Lower lobe of right lung (tissue), 2 donors: ENCODE measurements at regions not wholly inside any gene's neighbourhood (a gene's known extent, or its start where the extent isn't known, plus 50 kb on each side); places are given as distances from the start of the nearest gene placed in this dataset.

Source experiments
- ATAC-seq, 2 donors: fragments of 200-7000 bp; cut with Tn5 transposase; one replicate each; pipeline ENCODE4 v1.9.1; 2020 to 2022; ENCODE audit warnings: mild to moderate bottlenecking in 2 of 2, moderate library complexity in 2 of 2
- DNase-seq: peaks from one replicate; pipeline ENCODE4 v3.0.0-alpha.2; 2020
- H3K27ac ChIP-seq: fragments of 200-600 bp; one replicate; pipeline ENCODE4 v1.8.0; 2022
- H3K27me3 ChIP-seq: fragments of 200-600 bp; one replicate; pipeline ENCODE4 v1.8.0; 2022; ENCODE audit warnings: low read depth
- H3K36me3 ChIP-seq: fragments of 200-600 bp; one replicate; pipeline ENCODE4 v1.8.0; 2022; ENCODE audit warnings: mild to moderate bottlenecking
- H3K4me1 ChIP-seq: fragments of 200-600 bp; one replicate; pipeline ENCODE4 v1.8.0; 2022
- H3K4me3 ChIP-seq: fragments of 200-600 bp; one replicate; pipeline ENCODE4 v1.8.0; 2022; ENCODE audit warnings: mild to moderate bottlenecking
- H3K9me3 ChIP-seq: fragments of 200-600 bp; one replicate; pipeline ENCODE4 v1.8.0; 2022
- intact Hi-C: fragments of 100-400 bp; cut with DNase I; formaldehyde crosslinking; loops from one replicate; pipeline ENCODE4 v1.11.0; 2022
- TF ChIP-seq, protein P1 (sequence below): fragments of 200-600 bp; IDR thresholded peaks from one replicate; pipeline ENCODE4 v1.8.0; 2022; ENCODE audit warnings: antibody characterized with exemption, mild to moderate bottlenecking
- donor health status: DM: no; HTN: yes; CAD: no; lungs with severe emphysema.

DNA sequence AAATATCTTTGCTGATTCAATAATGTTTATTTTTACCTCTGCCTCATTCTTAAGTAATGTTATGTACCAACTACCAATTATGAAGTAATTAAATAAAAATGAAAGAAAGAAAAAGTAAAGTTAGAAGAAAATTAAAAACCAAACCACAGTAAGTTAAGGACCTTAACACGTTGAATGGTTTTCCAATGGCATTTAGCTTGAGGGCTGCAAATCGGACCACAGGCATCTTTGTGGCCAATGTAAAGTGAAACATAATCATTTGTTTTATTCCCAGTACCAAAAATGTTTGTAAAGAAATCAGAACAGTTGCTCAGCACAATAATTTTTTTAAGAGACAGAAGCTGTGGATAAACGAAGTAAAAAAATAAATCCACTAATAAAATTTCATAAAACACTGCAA lies 1455.5 kb upstream of the ZEB2 start:
- TF ChIP-seq, protein P1, sequence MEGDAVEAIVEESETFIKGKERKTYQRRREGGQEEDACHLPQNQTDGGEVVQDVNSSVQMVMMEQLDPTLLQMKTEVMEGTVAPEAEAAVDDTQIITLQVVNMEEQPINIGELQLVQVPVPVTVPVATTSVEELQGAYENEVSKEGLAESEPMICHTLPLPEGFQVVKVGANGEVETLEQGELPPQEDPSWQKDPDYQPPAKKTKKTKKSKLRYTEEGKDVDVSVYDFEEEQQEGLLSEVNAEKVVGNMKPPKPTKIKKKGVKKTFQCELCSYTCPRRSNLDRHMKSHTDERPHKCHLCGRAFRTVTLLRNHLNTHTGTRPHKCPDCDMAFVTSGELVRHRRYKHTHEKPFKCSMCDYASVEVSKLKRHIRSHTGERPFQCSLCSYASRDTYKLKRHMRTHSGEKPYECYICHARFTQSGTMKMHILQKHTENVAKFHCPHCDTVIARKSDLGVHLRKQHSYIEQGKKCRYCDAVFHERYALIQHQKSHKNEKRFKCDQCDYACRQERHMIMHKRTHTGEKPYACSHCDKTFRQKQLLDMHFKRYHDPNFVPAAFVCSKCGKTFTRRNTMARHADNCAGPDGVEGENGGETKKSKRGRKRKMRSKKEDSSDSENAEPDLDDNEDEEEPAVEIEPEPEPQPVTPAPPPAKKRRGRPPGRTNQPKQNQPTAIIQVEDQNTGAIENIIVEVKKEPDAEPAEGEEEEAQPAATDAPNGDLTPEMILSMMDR: no peak
- Histone ChIP-seq H3K36me3 (no peaks in the 10 kb centered on the region), H3K27me3 (no peaks in the 10 kb centered on the region), H3K9me3 (no peaks in the 10 kb centered on the region), H3K27ac (no peak overlapping the region), H3K4me3 (no peak overlapping the region), H3K4me1 (no peaks in the 10 kb centered on the region)
- DNase-seq (no peak), ATAC-seq (no peak)
- intact Hi-C loops: no loop called here

DNA sequence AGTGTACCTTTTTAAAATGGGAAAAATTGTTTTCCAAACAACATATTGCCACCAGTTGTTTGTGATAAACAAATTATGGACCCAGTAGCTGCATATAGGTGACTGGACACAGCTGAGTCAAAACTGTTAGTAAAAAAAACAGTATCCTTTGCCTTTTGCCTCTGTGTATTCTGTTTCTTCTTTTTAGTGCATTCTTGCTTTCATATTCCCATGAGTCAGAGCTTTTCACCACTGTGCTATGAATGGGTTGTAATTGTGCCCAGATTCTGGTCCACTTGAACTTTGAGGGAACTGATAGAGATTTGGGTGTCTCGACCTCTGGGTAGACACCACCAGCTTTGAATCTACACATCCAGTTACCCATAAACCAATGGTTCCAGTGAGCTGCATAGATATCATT lies 1441.9 kb upstream of the ZEB2 start:
- H3K4me1 ChIP-seq: no peaks in the 10 kb centered on the region
- H3K4me3 ChIP-seq: no peak overlapping the region
- TF ChIP-seq, protein P1: no peak
- no peaks in the 10 kb centered on the region for H3K36me3 ChIP-seq
- intact Hi-C loops: no loop called here
- ATAC-seq (no peak), DNase-seq (no peak)
- H3K27ac ChIP-seq: no peak overlapping the region
- no peaks in the 10 kb centered on the region for H3K9me3 ChIP-seq
- no peaks in the 10 kb centered on the region for H3K27me3 ChIP-seq

DNA sequence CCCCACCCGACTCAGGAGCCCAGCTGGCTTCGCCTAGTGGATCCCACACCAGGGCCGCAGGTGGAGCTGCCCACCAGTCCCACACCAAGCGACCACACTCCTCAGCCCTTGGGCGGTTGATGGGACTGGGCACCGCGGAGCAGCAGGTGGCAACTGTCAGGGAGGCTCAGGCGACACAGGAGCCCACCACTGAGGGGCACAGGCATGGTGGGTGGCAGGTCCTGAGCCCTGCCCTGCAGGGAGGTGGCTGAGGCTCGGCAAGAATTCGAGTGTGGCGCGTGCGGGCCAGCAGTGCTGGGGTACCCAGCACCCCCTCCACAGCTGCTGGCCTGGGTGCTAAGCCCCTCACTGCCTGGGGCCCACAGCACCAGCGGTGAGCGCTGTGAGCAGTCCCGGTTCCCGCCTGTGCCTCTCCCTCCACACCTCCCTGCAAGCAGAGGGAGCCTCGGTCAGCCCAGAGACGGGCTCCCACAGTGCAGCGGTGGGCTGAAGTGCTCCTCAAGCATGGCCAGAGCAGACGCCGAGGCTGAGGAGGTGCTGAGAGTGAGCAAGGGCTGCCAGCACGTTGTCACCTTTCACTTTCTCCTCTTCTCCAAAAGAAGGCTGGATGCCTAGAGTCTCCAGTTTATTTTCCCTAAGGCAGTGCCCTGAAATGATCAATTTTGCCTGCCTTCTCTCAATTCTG lies 1440.7 kb upstream of the ZEB2 start:
- TF ChIP-seq, protein P1: no peak

DNA sequence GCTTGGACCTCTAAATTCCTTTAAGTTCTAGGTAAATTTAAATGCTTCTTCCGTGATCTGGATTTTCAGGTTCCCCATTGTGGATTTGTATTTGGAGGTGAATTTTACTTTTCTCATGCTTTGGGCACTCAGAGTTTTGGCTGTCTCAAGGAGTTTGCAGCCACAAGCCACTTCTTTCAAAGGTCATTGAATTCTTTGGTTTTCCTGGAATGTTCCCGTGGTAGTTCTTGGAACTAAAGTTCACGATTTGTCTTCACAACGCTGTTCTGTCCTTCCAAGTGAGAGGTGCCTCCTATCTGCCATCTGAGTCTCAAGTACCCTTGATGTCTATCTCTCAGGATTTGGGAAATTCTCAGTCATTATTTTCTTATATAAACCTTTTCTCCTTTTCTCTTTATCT lies 1438.7 kb upstream of the ZEB2 start:
- intact Hi-C loops: no loop called here

More for the DNA sequence above, 1440.7 kb upstream of the ZEB2 start:
- Histone ChIP-seq H3K9me3 (no peaks in the 10 kb centered on the region), H3K4me1 (no peaks in the 10 kb centered on the region), H3K4me3 (no peak overlapping the region), H3K27me3 (no peaks in the 10 kb centered on the region), H3K36me3 (no peaks in the 10 kb centered on the region), H3K27ac (no peak overlapping the region)
- ATAC-seq: peak in 1 of 2 donors; percentile 34
- intact Hi-C loops: no loop called here
- no peak for DNase-seq

DNA sequence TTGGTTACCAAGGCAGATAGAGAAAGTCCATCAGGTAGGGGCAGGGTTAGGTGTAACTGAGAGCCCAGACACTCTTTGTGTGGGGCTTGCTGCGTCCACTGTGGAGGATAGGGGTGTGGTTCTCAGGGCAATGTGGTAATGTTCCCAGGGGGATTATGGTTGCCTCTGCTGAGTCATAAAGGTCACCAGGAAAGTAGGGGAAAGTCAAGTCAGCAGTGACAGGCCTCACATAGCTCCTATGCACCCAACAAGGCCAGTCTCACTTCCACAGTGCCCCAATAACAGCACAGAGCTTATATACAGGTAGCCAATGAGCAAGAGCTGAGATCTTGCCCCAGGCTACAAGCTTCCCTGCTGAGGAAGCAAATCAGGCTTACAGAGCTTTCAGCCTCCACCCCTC lies 1438.0 kb upstream of the ZEB2 start:
- intact Hi-C loops: no loop called here
- DNase-seq (no peak), ATAC-seq (no peak)
- H3K27ac ChIP-seq: no peak overlapping the region
- H3K9me3 ChIP-seq: no peaks in the 10 kb centered on the region
- no peaks in the 10 kb centered on the region for H3K4me1 ChIP-seq
- H3K27me3 ChIP-seq: no peaks in the 10 kb centered on the region
- H3K36me3 ChIP-seq: no peaks in the 10 kb centered on the region
- H3K4me3 ChIP-seq: no peak overlapping the region
- TF ChIP-seq, protein P1: no peak

More for the DNA sequence above, 1438.7 kb upstream of the ZEB2 start:
- no peak overlapping the region for H3K4me3 ChIP-seq
- TF ChIP-seq, protein P1: no peak
- no peaks in the 10 kb centered on the region for H3K9me3 ChIP-seq
- no peaks in the 10 kb centered on the region for H3K27me3 ChIP-seq
- H3K36me3 ChIP-seq: no peaks in the 10 kb centered on the region
- ATAC-seq (no peak), DNase-seq (no peak)
- H3K27ac ChIP-seq: no peak overlapping the region
- H3K4me1 ChIP-seq: no peaks in the 10 kb centered on the region
